ENCODE measurements at regions not wholly inside any gene's neighbourhood (a gene's known extent, or its start where the extent isn't known, plus 50 kb on each side); places are given as distances from the start of the nearest gene placed in this dataset.
"Not testable (repeated sequence)": the region's sequence is repeated elsewhere in the genome, so short reads cannot be mapped to it uniquely, and the experiment has no call there.

GRCh38 chr1:182227864-182228547 lies 163.6 kb downstream of the GLUL start:
- no peak for DNase-seq (ENCODE audit: low read depth)

- DNase-seq (ENCODE audit: low read depth) = no peak
Observed at GRCh38 chr1:182226618-182227017, 165.0 kb downstream of the GLUL start.

- DNase-seq (ENCODE audit: low read depth) = not testable (repeated sequence)
Observed at GRCh38 chr1:182225755-182226154, 164.2 kb upstream of the ZNF648 start.

- not testable (repeated sequence) for DNase-seq (ENCODE audit: low read depth)
Observed at GRCh38 chr1:182221990-182222389, 160.5 kb upstream of the ZNF648 start.

GRCh38 chr1:182221367-182221766 lies 159.9 kb upstream of the ZNF648 start:
- DNase-seq (ENCODE audit: low read depth) = not testable (repeated sequence)

- no peak for DNase-seq (ENCODE audit: low read depth)
Observed at GRCh38 chr1:182217967-182218366, 156.5 kb upstream of the ZNF648 start.

- DNase-seq (ENCODE audit: low read depth) = no peak
Observed at GRCh38 chr1:182217071-182217470, 155.6 kb upstream of the ZNF648 start.

GRCh38 chr1:182215764-182216163 lies 154.3 kb upstream of the ZNF648 start:
- DNase-seq (ENCODE audit: low read depth) = no peak

- no peak for DNase-seq (ENCODE audit: low read depth)
Observed at GRCh38 chr1:182213163-182213562, 151.7 kb upstream of the ZNF648 start.

- no peak for DNase-seq (ENCODE audit: low read depth)
Observed at GRCh38 chr1:182211386-182211785, 149.9 kb upstream of the ZNF648 start.

- no peak for DNase-seq (ENCODE audit: low read depth)
Observed at GRCh38 chr1:182210417-182210816, 148.9 kb upstream of the ZNF648 start.

- DNase-seq (ENCODE audit: low read depth) = no peak
Observed at GRCh38 chr1:182207300-182207699, 145.8 kb upstream of the ZNF648 start.

GRCh38 chr1:182206626-182207239 lies 145.2 kb upstream of the ZNF648 start:
- DNase-seq (ENCODE audit: low read depth) = no peak

GRCh38 chr1:182205351-182206022 lies 144.0 kb upstream of the ZNF648 start:
- DNase-seq (ENCODE audit: low read depth) = no peak

- no peak for DNase-seq (ENCODE audit: low read depth)
Observed at GRCh38 chr1:182203191-182203875, 141.8 kb upstream of the ZNF648 start.

- not testable (repeated sequence) for DNase-seq (ENCODE audit: low read depth)
Observed at GRCh38 chr1:182201490-182201889, 140.0 kb upstream of the ZNF648 start.

- DNase-seq (ENCODE audit: low read depth) = no peak
Observed at GRCh38 chr1:182200025-182200812, 138.7 kb upstream of the ZNF648 start.

GRCh38 chr1:182198006-182198605 lies 136.6 kb upstream of the ZNF648 start:
- no peak for DNase-seq (ENCODE audit: low read depth)

- no peak for DNase-seq (ENCODE audit: low read depth)
Observed at GRCh38 chr1:182196897-182197870, 135.7 kb upstream of the ZNF648 start.

GRCh38 chr1:182195733-182196132 lies 134.2 kb upstream of the ZNF648 start:
- DNase-seq (ENCODE audit: low read depth) = no peak
